SK-N-SH treated with all-trans-retinoic acid at 6 μM for 48 hours (cell line): ENCODE measurements at regions not wholly inside any gene's neighbourhood (a gene's known extent, or its start where the extent isn't known, plus 50 kb on each side); places are given as distances from the start of the nearest gene placed in this dataset.

Experiments
- ATAC-seq: fragments of 200-7000 bp; cut with Tn5 transposase; 3 replicates; pipeline ENCODE4 v1.9.1; 2020; ENCODE audit warnings: mild to moderate bottlenecking, moderate library complexity
- ARNTL ChIP-seq: fragments of 450-650 bp; formaldehyde crosslinking; IDR thresholded peaks from 2 replicates; pipeline ENCODE4 v1.5.0; 2020; ENCODE audit warnings: low read depth, mild to moderate bottlenecking, moderate library complexity, borderline replicate concordance
- BACH2 ChIP-seq: fragments of 250-450 bp; sonication (Bioruptor Pico); IDR thresholded peaks from 2 replicates; pipeline ENCODE4 v1.9.0; 2021; ENCODE audit warnings: mild to moderate bottlenecking, borderline replicate concordance
- CSDC2 ChIP-seq: fragments of 250-450 bp; sonication (Bioruptor Pico); IDR thresholded peaks from 2 replicates; pipeline ENCODE4 v1.5.0; 2020; ENCODE audit warnings: mild to moderate bottlenecking, moderate library complexity
- CSRNP3 ChIP-seq: fragments of 250-450 bp; sonication (Bioruptor Pico); IDR thresholded peaks from 2 replicates; pipeline ENCODE4 v1.5.1; 2021; ENCODE audit warnings: mild to moderate bottlenecking, moderate library complexity
- ESRRG ChIP-seq: fragments of 250-450 bp; sonication (Bioruptor Pico); IDR thresholded peaks from 2 replicates; pipeline ENCODE4 v1.6.1; 2021; ENCODE audit warnings: mild to moderate bottlenecking
- GLIS3 ChIP-seq: fragments of 250-450 bp; sonication (Bioruptor Pico); IDR thresholded peaks from 2 replicates; pipeline ENCODE4 v1.5.0; 2020; ENCODE audit warnings: mild to moderate bottlenecking, moderate library complexity
- PPARA ChIP-seq: fragments of 250-450 bp; sonication (Bioruptor Pico); IDR thresholded peaks from 2 replicates; pipeline ENCODE4 v1.5.0; 2020; ENCODE audit warnings: mild to moderate bottlenecking, borderline replicate concordance
- RARB ChIP-seq: fragments of 250-450 bp; sonication (Bioruptor Pico); IDR thresholded peaks from 2 replicates; pipeline ENCODE4 v1.8.0; 2021; ENCODE audit warnings: mild to moderate bottlenecking, moderate library complexity
- SNAI2 ChIP-seq: fragments of 250-450 bp; sonication (Bioruptor Pico); IDR thresholded peaks from 2 replicates; pipeline ENCODE4 v1.5.0; 2020; ENCODE audit warnings: mild to moderate bottlenecking, moderate library complexity
- TCF4 ChIP-seq: fragments of 250-450 bp; sonication (Bioruptor Pico); IDR thresholded peaks from 2 replicates; pipeline ENCODE4 v1.8.0; 2021; ENCODE audit warnings: mild to moderate bottlenecking, moderate library complexity, borderline replicate concordance
- TOX ChIP-seq: fragments of 250-450 bp; sonication (Bioruptor Pico); IDR thresholded peaks from 2 replicates; pipeline ENCODE4 v1.8.0; 2021; ENCODE audit warnings: mild to moderate bottlenecking, moderate library complexity, borderline replicate concordance
- ZFP3 ChIP-seq: fragments of 250-450 bp; sonication (Bioruptor Pico); IDR thresholded peaks from 2 replicates; pipeline ENCODE4 v1.5.0; 2020; ENCODE audit warnings: mild to moderate bottlenecking, moderate library complexity
- ZNF70 ChIP-seq: fragments of 450-650 bp; formaldehyde crosslinking; IDR thresholded peaks from 2 replicates; pipeline ENCODE4 v1.5.0; 2020; ENCODE audit warnings: mild to moderate bottlenecking, moderate library complexity
- TF ChIP-seq, protein P1 (sequence below): fragments of 250-450 bp; sonication (Bioruptor Pico); IDR thresholded peaks from 2 replicates; pipeline ENCODE4 v1.5.1; 2020; ENCODE audit warnings: low read depth, mild to moderate bottlenecking, moderate library complexity
- TF ChIP-seq, protein P2 (sequence below): fragments of 250-450 bp; sonication (Bioruptor Pico); IDR thresholded peaks from 2 replicates; pipeline ENCODE4 v1.8.0; 2020; ENCODE audit warnings: mild to moderate bottlenecking, moderate library complexity, borderline replicate concordance
- TF ChIP-seq, protein P3 (sequence below): fragments of 250-450 bp; sonication (Bioruptor Pico); IDR thresholded peaks from 2 replicates; pipeline ENCODE4 v1.5.0; 2020; ENCODE audit warnings: mild to moderate bottlenecking, moderate library complexity
- TF ChIP-seq, protein P4 (sequence below): fragments of 250-450 bp; sonication (Bioruptor Pico); IDR thresholded peaks from 2 replicates; pipeline ENCODE4 v1.8.0; 2021; ENCODE audit warnings: low read depth, mild to moderate bottlenecking, moderate library complexity, borderline replicate concordance

DNA sequence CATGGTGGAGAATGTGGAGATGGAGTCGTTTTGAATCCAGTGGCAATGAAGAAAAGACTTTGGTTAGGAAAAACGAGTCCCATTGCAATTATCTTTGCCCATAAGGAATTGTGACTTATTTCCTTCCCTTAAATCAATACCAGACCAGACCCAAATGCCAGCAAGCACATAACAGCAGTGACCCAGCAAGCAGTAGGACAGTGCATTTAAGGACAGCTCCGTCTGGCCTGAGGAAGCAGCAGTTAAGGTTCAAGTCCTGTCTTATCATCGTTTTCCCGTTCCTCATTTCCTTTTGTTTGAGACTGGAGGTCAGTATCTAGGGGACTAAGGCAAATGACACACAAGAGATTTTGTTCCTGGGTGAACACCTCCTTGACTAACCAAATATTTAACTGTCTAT is 74.6 kb upstream of the FAM20A start:
- TF ChIP-seq TOX (CRISPR knock-in tag) (no peak), ZNF70 (CRISPR knock-in tag) (no peak), BACH2 (CRISPR knock-in tag) (no peak), RARB (CRISPR knock-in tag) (no peak), TCF4 (no peak), CSRNP3 (CRISPR knock-in tag) (no peak), GLIS3 (CRISPR knock-in tag) (no peak), ARNTL (CRISPR knock-in tag) (no peak), CSDC2 (CRISPR knock-in tag) (no peak)
- TF ChIP-seq, protein P1, sequence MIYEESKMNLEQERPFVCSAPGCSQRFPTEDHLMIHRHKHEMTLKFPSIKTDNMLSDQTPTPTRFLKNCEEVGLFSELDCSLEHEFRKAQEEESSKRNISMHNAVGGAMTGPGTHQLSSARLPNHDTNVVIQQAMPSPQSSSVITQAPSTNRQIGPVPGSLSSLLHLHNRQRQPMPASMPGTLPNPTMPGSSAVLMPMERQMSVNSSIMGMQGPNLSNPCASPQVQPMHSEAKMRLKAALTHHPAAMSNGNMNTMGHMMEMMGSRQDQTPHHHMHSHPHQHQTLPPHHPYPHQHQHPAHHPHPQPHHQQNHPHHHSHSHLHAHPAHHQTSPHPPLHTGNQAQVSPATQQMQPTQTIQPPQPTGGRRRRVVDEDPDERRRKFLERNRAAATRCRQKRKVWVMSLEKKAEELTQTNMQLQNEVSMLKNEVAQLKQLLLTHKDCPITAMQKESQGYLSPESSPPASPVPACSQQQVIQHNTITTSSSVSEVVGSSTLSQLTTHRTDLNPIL (CRISPR knock-in tag), result no peak
- TF ChIP-seq, protein P2, sequence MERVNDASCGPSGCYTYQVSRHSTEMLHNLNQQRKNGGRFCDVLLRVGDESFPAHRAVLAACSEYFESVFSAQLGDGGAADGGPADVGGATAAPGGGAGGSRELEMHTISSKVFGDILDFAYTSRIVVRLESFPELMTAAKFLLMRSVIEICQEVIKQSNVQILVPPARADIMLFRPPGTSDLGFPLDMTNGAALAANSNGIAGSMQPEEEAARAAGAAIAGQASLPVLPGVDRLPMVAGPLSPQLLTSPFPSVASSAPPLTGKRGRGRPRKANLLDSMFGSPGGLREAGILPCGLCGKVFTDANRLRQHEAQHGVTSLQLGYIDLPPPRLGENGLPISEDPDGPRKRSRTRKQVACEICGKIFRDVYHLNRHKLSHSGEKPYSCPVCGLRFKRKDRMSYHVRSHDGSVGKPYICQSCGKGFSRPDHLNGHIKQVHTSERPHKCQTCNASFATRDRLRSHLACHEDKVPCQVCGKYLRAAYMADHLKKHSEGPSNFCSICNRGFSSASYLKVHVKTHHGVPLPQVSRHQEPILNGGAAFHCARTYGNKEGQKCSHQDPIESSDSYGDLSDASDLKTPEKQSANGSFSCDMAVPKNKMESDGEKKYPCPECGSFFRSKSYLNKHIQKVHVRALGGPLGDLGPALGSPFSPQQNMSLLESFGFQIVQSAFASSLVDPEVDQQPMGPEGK, result no peak
- TF ChIP-seq, protein P3, sequence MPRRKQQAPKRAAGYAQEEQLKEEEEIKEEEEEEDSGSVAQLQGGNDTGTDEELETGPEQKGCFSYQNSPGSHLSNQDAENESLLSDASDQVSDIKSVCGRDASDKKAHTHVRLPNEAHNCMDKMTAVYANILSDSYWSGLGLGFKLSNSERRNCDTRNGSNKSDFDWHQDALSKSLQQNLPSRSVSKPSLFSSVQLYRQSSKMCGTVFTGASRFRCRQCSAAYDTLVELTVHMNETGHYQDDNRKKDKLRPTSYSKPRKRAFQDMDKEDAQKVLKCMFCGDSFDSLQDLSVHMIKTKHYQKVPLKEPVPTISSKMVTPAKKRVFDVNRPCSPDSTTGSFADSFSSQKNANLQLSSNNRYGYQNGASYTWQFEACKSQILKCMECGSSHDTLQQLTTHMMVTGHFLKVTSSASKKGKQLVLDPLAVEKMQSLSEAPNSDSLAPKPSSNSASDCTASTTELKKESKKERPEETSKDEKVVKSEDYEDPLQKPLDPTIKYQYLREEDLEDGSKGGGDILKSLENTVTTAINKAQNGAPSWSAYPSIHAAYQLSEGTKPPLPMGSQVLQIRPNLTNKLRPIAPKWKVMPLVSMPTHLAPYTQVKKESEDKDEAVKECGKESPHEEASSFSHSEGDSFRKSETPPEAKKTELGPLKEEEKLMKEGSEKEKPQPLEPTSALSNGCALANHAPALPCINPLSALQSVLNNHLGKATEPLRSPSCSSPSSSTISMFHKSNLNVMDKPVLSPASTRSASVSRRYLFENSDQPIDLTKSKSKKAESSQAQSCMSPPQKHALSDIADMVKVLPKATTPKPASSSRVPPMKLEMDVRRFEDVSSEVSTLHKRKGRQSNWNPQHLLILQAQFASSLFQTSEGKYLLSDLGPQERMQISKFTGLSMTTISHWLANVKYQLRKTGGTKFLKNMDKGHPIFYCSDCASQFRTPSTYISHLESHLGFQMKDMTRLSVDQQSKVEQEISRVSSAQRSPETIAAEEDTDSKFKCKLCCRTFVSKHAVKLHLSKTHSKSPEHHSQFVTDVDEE (CRISPR knock-in tag), result no peak
- TF ChIP-seq, protein P4, sequence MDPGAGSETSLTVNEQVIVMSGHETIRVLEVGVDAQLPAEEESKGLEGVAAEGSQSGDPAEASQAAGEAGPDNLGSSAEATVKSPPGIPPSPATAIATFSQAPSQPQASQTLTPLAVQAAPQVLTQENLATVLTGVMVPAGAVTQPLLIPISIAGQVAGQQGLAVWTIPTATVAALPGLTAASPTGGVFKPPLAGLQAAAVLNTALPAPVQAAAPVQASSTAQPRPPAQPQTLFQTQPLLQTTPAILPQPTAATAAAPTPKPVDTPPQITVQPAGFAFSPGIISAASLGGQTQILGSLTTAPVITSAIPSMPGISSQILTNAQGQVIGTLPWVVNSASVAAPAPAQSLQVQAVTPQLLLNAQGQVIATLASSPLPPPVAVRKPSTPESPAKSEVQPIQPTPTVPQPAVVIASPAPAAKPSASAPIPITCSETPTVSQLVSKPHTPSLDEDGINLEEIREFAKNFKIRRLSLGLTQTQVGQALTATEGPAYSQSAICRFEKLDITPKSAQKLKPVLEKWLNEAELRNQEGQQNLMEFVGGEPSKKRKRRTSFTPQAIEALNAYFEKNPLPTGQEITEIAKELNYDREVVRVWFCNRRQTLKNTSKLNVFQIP, result no peak
- TF ChIP-seq, all 23 proteins: peak for 0
- ATAC-seq, result no peak

GRCh38 chr17:68674029-68674925 is 73.1 kb upstream of the FAM20A start:
- ATAC-seq, result no peak
- TF ChIP-seq ZFP3 (CRISPR knock-in tag) (no peak), PPARA (CRISPR knock-in tag) (no peak), ESRRG (CRISPR knock-in tag) (no peak), SNAI2 (CRISPR knock-in tag) (no peak), CSRNP3 (CRISPR knock-in tag) (no peak)
- TF ChIP-seq, protein P1 (CRISPR knock-in tag), result no peak
